ENCODE measurements at regions not wholly inside any gene's neighbourhood (a gene's known extent, or its start where the extent isn't known, plus 50 kb on each side); places are given as distances from the start of the nearest gene placed in this dataset.

GRCh38 chr15:27635916-27636315 lies 463.2 kb downstream of the OCA2 start:
- TF ChIP-seq, protein P1, sequence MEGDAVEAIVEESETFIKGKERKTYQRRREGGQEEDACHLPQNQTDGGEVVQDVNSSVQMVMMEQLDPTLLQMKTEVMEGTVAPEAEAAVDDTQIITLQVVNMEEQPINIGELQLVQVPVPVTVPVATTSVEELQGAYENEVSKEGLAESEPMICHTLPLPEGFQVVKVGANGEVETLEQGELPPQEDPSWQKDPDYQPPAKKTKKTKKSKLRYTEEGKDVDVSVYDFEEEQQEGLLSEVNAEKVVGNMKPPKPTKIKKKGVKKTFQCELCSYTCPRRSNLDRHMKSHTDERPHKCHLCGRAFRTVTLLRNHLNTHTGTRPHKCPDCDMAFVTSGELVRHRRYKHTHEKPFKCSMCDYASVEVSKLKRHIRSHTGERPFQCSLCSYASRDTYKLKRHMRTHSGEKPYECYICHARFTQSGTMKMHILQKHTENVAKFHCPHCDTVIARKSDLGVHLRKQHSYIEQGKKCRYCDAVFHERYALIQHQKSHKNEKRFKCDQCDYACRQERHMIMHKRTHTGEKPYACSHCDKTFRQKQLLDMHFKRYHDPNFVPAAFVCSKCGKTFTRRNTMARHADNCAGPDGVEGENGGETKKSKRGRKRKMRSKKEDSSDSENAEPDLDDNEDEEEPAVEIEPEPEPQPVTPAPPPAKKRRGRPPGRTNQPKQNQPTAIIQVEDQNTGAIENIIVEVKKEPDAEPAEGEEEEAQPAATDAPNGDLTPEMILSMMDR (IDR thresholded peaks at IDR 0.05): no peak
- no peak for TF ChIP-seq POLR2A (IDR thresholded peaks at IDR 0.05; ENCODE audit: low read depth)
